Ovary (tissue), 3 donors: ENCODE measurements at regions not wholly inside any gene's neighbourhood (a gene's known extent, or its start where the extent isn't known, plus 50 kb on each side); places are given as distances from the start of the nearest gene placed in this dataset.

Experiments used
- EP300 ChIP-seq: sonication (generic); formaldehyde crosslinking; IDR thresholded peaks from one replicate; pipeline ENCODE4 v1.6.1; 2017; ENCODE audit warnings: antibody characterized with exemption
- POLR2A ChIP-seq: fragments of 450-650 bp; IDR thresholded peaks from one replicate; pipeline ENCODE4 v1.6.1; 2017; ENCODE audit warnings: antibody characterized with exemption, mild to moderate bottlenecking, moderate library complexity
- TF ChIP-seq, protein P1 (sequence below), 3 donors: fragments of 450-650 bp in 2 of 3; fragments of 200-600 bp in 1 of 3; IDR thresholded peaks; one replicate each; pipeline versions ENCODE4 v1.5.1 to v1.8.0; 2016 to 2022; ENCODE audit warnings: antibody characterized with exemption in 3 of 3, mild to moderate bottlenecking in 1 of 3
- donor health status: DM: no; HTN: no; CAD: no.

GRCh38 chr3:90092994-90093393, 985.6 kb downstream of the EPHA3 start:
- TF ChIP-seq, protein P1, sequence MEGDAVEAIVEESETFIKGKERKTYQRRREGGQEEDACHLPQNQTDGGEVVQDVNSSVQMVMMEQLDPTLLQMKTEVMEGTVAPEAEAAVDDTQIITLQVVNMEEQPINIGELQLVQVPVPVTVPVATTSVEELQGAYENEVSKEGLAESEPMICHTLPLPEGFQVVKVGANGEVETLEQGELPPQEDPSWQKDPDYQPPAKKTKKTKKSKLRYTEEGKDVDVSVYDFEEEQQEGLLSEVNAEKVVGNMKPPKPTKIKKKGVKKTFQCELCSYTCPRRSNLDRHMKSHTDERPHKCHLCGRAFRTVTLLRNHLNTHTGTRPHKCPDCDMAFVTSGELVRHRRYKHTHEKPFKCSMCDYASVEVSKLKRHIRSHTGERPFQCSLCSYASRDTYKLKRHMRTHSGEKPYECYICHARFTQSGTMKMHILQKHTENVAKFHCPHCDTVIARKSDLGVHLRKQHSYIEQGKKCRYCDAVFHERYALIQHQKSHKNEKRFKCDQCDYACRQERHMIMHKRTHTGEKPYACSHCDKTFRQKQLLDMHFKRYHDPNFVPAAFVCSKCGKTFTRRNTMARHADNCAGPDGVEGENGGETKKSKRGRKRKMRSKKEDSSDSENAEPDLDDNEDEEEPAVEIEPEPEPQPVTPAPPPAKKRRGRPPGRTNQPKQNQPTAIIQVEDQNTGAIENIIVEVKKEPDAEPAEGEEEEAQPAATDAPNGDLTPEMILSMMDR (IDR thresholded peaks at IDR 0.05): peak in 1 of 3 donors; percentile 23
- no peak for TF ChIP-seq EP300
- TF ChIP-seq POLR2A: no peak
